ENCODE measurements at regions not wholly inside any gene's neighbourhood (a gene's known extent, or its start where the extent isn't known, plus 50 kb on each side); places are given as distances from the start of the nearest gene placed in this dataset.

- TF ChIP-seq ZNF462 (CRISPR knock-in tag; IDR thresholded peaks at IDR 0.05) = no peak
- no peak for TF ChIP-seq NANOG (IDR thresholded peaks at IDR 0.05; ENCODE audit: borderline replicate concordance)
Measured at GRCh38 chr2:226581661-226582060, 218.0 kb downstream of the IRS1 start (continued).

GRCh38 chr2:226581004-226581403, 218.6 kb downstream of the IRS1 start:
- H2AFZ ChIP-seq = no peak overlapping the region
- no peak overlapping the region for H3K4me2 ChIP-seq
- DNase-seq (ENCODE audit: low spot score) (no peak), ATAC-seq (no peak)
- no peaks in the 10 kb centered on the region for H3K27me3 ChIP-seq (ENCODE audit: insufficient read depth)
- no peaks in the 10 kb centered on the region for H3K79me2 ChIP-seq (replicated peaks; ENCODE audit: insufficient read depth)
- no peaks in the 10 kb centered on the region for H3K9me3 Mint-ChIP-seq
- no peak overlapping the region for H3K27ac ChIP-seq (ENCODE audit: low read depth)
- H3K27ac Mint-ChIP-seq = no peak overlapping the region
- no peaks in the 10 kb centered on the region for H3K36me3 ChIP-seq (ENCODE audit: insufficient read depth)
- H3K27me3 Mint-ChIP-seq (ENCODE audit: insufficient read depth, low read depth, poor library complexity) = no peaks in the 10 kb centered on the region
- H3K36me3 Mint-ChIP-seq (ENCODE audit: low read depth) = no peaks in the 10 kb centered on the region
- H3K4me1 Mint-ChIP-seq = peaks cover 19% of the 10 kb centered on the region
- peaks cover 14% of the 10 kb centered on the region; the same call in 1 of the 2 replicates for H3K4me1 ChIP-seq (ENCODE audit: insufficient read depth)
- TF ChIP-seq ZNF114 (CRISPR knock-in tag; IDR thresholded peaks at IDR 0.05) (no peak), POLR2AphosphoS5 (IDR thresholded peaks at IDR 0.05; ENCODE audit: low read depth) (no peak), REST (IDR thresholded peaks at IDR 0.05; ENCODE audit: unreplicated experiment) (no peak), EZH2 (IDR thresholded peaks at IDR 0.05; ENCODE audit: low read depth, unreplicated experiment) (no peak), EZH2phosphoT487 (IDR thresholded peaks at IDR 0.05; ENCODE audit: unreplicated experiment) (no peak), JUNB (IDR thresholded peaks at IDR 0.05; ENCODE audit: unreplicated experiment) (no peak), CREB1 (CRISPR knock-in tag; IDR thresholded peaks at IDR 0.05; ENCODE audit: low read depth) (no peak)
- no peaks in the 10 kb centered on the region for H4K20me1 ChIP-seq (replicated peaks; ENCODE audit: insufficient read depth)
- peaks cover 15% of the 10 kb centered on the region for H3K9me2 ChIP-seq (ENCODE audit: insufficient read depth)
- H3F3A ChIP-seq (replicated peaks; ENCODE audit: low read depth) = no peaks in the 10 kb centered on the region
- no peak overlapping the region for H3K4me3 ChIP-seq
- no peak overlapping the region for H3K4me3 Mint-ChIP-seq
